ENCODE measurements at regions not wholly inside any gene's neighbourhood (a gene's known extent, or its start where the extent isn't known, plus 50 kb on each side); places are given as distances from the start of the nearest gene placed in this dataset.
"Not testable (repeated sequence)": the region's sequence is repeated elsewhere in the genome, so short reads cannot be mapped to it uniquely, and the experiment has no call there.

DNA sequence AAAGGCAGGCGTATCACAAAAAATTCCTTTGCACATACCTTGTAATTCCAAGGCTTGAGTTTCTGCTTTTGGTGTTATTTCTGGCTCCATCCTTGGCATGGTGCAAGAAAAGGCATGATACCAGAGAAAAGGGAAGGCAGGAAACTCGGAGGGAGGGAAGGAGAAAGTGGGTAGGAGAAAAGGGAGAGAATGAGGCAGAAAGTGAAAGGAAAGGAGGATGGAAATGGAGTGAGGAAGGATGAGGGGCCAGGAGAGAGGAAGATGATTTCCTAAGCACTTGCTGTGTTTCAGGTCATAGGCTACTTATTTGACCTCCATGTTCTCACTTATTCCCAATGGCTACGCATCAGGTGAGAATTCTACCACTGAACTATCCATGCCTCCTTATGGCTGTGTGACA, 110.8 kb upstream of the JCAD start:
- Histone ChIP-seq H3K36me3 (ENCODE audit: insufficient read depth, low read length) (no peaks in the 10 kb centered on the region), H3K9me2 (ENCODE audit: insufficient read depth, low read length) (no peaks in the 10 kb centered on the region), H3K4me2 (ENCODE audit: low read length) (no peak overlapping the region), H3K27ac (ENCODE audit: low read depth, low read length, poor library complexity, severe bottlenecking) (no peak overlapping the region), H2AFZ (ENCODE audit: low read length) (no peak overlapping the region), H4K20me1 (ENCODE audit: insufficient read depth, low read length) (no peaks in the 10 kb centered on the region), H3K9me3 (ENCODE audit: low read length) (no peaks in the 10 kb centered on the region), H3K4me3 (ENCODE audit: low read depth, low read length, poor library complexity, severe bottlenecking) (no peak overlapping the region), H3K79me2 (ENCODE audit: insufficient read depth, low read depth, low read length) (no peaks in the 10 kb centered on the region), H3K4me1 (ENCODE audit: insufficient read depth, low read length, poor library complexity, severe bottlenecking) (no peaks in the 10 kb centered on the region)
- no TSS peak for BruUV-seq (replicated peaks)
- CTCF ChIA-PET (ENCODE audit: unreplicated experiment): no interaction called here
- intact Hi-C loops (cut with micrococcal nuclease; ENCODE audit: unreplicated experiment): no loop called here
- TF ChIP-seq EZH2phosphoT487 (IDR thresholded peaks at IDR 0.05; ENCODE audit: borderline replicate concordance, low read depth, low read length): no peak
- POLR2A ChIA-PET: no interaction called here
- no peak for DNase-seq (ENCODE audit: low spot score)

- CTCF ChIA-PET (ENCODE audit: unreplicated experiment): no interaction called here
- H2AFZ ChIP-seq (ENCODE audit: low read length): no peak overlapping the region
- no peaks in the 10 kb centered on the region for H4K20me1 ChIP-seq (ENCODE audit: insufficient read depth, low read length)
- H3K4me1 ChIP-seq (ENCODE audit: insufficient read depth, low read length, poor library complexity, severe bottlenecking): no peaks in the 10 kb centered on the region
- H3K36me3 ChIP-seq (ENCODE audit: insufficient read depth, low read length): no peaks in the 10 kb centered on the region
- no peak overlapping the region for H3K4me2 ChIP-seq (ENCODE audit: low read length)
- POLR2A ChIA-PET: no interaction called here
- no peaks in the 10 kb centered on the region for H3K9me3 ChIP-seq (ENCODE audit: low read length)
- no peak overlapping the region for H3K4me3 ChIP-seq (ENCODE audit: low read depth, low read length, poor library complexity, severe bottlenecking)
- BruUV-seq (replicated peaks): no TSS peak
- intact Hi-C loops (cut with micrococcal nuclease; ENCODE audit: unreplicated experiment): no loop called here
- no peaks in the 10 kb centered on the region for H3K79me2 ChIP-seq (ENCODE audit: insufficient read depth, low read depth, low read length)
- TF ChIP-seq EZH2phosphoT487 (IDR thresholded peaks at IDR 0.05; ENCODE audit: borderline replicate concordance, low read depth, low read length): no peak
- TF ChIP-seq, protein P1, sequence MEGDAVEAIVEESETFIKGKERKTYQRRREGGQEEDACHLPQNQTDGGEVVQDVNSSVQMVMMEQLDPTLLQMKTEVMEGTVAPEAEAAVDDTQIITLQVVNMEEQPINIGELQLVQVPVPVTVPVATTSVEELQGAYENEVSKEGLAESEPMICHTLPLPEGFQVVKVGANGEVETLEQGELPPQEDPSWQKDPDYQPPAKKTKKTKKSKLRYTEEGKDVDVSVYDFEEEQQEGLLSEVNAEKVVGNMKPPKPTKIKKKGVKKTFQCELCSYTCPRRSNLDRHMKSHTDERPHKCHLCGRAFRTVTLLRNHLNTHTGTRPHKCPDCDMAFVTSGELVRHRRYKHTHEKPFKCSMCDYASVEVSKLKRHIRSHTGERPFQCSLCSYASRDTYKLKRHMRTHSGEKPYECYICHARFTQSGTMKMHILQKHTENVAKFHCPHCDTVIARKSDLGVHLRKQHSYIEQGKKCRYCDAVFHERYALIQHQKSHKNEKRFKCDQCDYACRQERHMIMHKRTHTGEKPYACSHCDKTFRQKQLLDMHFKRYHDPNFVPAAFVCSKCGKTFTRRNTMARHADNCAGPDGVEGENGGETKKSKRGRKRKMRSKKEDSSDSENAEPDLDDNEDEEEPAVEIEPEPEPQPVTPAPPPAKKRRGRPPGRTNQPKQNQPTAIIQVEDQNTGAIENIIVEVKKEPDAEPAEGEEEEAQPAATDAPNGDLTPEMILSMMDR (conservative IDR thresholded peaks at IDR 0.05; ENCODE audit: low read length): no peak
- no peak overlapping the region for H3K27ac ChIP-seq (ENCODE audit: low read depth, low read length, poor library complexity, severe bottlenecking)
- no peak for DNase-seq (ENCODE audit: low spot score)
- H3K9me2 ChIP-seq (ENCODE audit: insufficient read depth, low read length): no peaks in the 10 kb centered on the region
Measured at GRCh38 chr10:30169342-30169741, 110.0 kb upstream of the JCAD start.

DNA sequence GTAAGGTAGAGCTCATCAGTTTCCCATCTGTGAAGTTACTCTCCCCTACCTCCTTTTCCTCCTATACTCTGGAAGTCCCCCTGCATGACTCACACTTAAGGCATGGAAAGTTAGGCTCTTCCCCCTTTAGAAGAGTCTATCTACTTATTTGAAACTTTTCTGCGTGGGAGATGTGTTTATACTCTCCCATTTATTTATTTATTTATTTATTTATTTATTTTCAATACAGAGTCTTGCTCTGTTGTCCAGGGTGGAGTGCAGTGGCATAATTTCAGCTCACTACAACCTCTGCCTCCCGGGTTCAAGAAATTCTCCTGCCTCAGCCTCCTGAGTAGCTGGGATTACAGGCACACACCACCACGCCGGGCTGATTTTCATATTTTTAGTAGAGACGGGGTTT, 107.5 kb upstream of the JCAD start:
- Histone ChIP-seq H3K79me2 (ENCODE audit: insufficient read depth, low read depth, low read length) (no peaks in the 10 kb centered on the region), H3K27ac (ENCODE audit: low read depth, low read length, poor library complexity, severe bottlenecking) (no peak overlapping the region), H3K4me2 (ENCODE audit: low read length) (no peak overlapping the region), H2AFZ (ENCODE audit: low read length) (no peak overlapping the region), H3K4me3 (ENCODE audit: low read depth, low read length, poor library complexity, severe bottlenecking) (no peak overlapping the region), H4K20me1 (ENCODE audit: insufficient read depth, low read length) (no peaks in the 10 kb centered on the region), H3K4me1 (ENCODE audit: insufficient read depth, low read length, poor library complexity, severe bottlenecking) (no peaks in the 10 kb centered on the region), H3K36me3 (ENCODE audit: insufficient read depth, low read length) (no peaks in the 10 kb centered on the region), H3K9me2 (ENCODE audit: insufficient read depth, low read length) (no peaks in the 10 kb centered on the region), H3K9me3 (ENCODE audit: low read length) (no peaks in the 10 kb centered on the region)
- CTCF ChIA-PET (ENCODE audit: unreplicated experiment): no interaction called here
- no peak for TF ChIP-seq EZH2phosphoT487 (IDR thresholded peaks at IDR 0.05; ENCODE audit: borderline replicate concordance, low read depth, low read length)
- TF ChIP-seq, protein P1 (conservative IDR thresholded peaks at IDR 0.05; ENCODE audit: low read length): no peak
- intact Hi-C loops (cut with micrococcal nuclease; ENCODE audit: unreplicated experiment): no loop called here
- no peak for DNase-seq (ENCODE audit: low spot score)
- POLR2A ChIA-PET: interaction anchor here (0.8 kb wide), 1 partner anchor 10 kb away, joined by 4 read pairs; no protein-coding TSS in a partner anchor
- BruUV-seq (replicated peaks): no TSS peak

- BruUV-seq (replicated peaks); H3K79me2 ChIP-seq (ENCODE audit: insufficient read depth, low read depth, low read length): not testable (repeated sequence)
Measured at GRCh38 chr10:30163410-30163809, 104.0 kb upstream of the JCAD start.

DNA sequence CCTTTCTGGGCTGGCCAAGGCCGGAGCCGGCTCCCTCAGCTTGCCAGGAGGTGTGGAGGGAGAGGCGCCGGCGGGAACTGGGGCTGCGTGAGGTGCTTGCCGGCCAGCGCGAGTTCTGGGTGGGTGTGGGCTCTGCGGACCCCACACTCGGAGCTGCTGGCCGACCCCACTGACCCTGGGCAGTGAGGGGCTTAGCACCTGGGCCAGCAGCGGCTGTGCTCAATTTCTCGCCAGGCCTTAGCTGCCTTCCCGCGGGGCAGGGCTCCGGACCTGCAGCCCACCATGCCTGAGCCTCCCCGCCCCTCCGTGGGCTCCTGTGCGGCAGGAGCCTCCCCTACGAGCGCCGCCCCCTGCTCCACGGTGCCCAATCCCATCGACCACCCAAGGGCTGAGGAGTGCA, 103.4 kb upstream of the JCAD start:
- H3K79me2 ChIP-seq (ENCODE audit: insufficient read depth, low read depth, low read length); DNase-seq (ENCODE audit: low spot score); POLR2A ChIA-PET; CTCF ChIA-PET (ENCODE audit: unreplicated experiment); H3K9me2 ChIP-seq (ENCODE audit: insufficient read depth, low read length); H2AFZ ChIP-seq (ENCODE audit: low read length); H3K4me2 ChIP-seq (ENCODE audit: low read length); H4K20me1 ChIP-seq (ENCODE audit: insufficient read depth, low read length); H3K4me3 ChIP-seq (ENCODE audit: low read depth, low read length, poor library complexity, severe bottlenecking); H3K36me3 ChIP-seq (ENCODE audit: insufficient read depth, low read length); intact Hi-C loops (cut with micrococcal nuclease; ENCODE audit: unreplicated experiment); BruUV-seq (replicated peaks); H3K4me1 ChIP-seq (ENCODE audit: insufficient read depth, low read length, poor library complexity, severe bottlenecking); H3K27ac ChIP-seq (ENCODE audit: low read depth, low read length, poor library complexity, severe bottlenecking); H3K9me3 ChIP-seq (ENCODE audit: low read length): not testable (repeated sequence)

More at GRCh38 chr10:30163410-30163809, 104.0 kb upstream of the JCAD start:
- DNase-seq (ENCODE audit: low spot score); H3K4me2 ChIP-seq (ENCODE audit: low read length); H3K27ac ChIP-seq (ENCODE audit: low read depth, low read length, poor library complexity, severe bottlenecking); H3K4me1 ChIP-seq (ENCODE audit: insufficient read depth, low read length, poor library complexity, severe bottlenecking); intact Hi-C loops (cut with micrococcal nuclease; ENCODE audit: unreplicated experiment); H3K36me3 ChIP-seq (ENCODE audit: insufficient read depth, low read length); H4K20me1 ChIP-seq (ENCODE audit: insufficient read depth, low read length); H2AFZ ChIP-seq (ENCODE audit: low read length); CTCF ChIA-PET (ENCODE audit: unreplicated experiment); H3K9me2 ChIP-seq (ENCODE audit: insufficient read depth, low read length); H3K4me3 ChIP-seq (ENCODE audit: low read depth, low read length, poor library complexity, severe bottlenecking); H3K9me3 ChIP-seq (ENCODE audit: low read length): not testable (repeated sequence)
- POLR2A ChIA-PET: interaction anchor here (0.7 kb wide), 2 partner anchors 152 to 448 kb away, joined by 3 read pairs; no protein-coding TSS in a partner anchor
